Esophagus (tissue), 2 donors: ENCODE measurements at regions not wholly inside any gene's neighbourhood (a gene's known extent, or its start where the extent isn't known, plus 50 kb on each side); places are given as distances from the start of the nearest gene placed in this dataset.

ENCODE experiments used
- H3K27ac ChIP-seq, 2 donors: one replicate each; pipeline ENCODE4 v1.5.1; 2013; ENCODE audit warnings: low read depth in 2 of 2, mild to moderate bottlenecking in 2 of 2, inconsistent platforms in 1 of 2, low read length in 1 of 2, moderate library complexity in 1 of 2
- H3K27me3 ChIP-seq, 2 donors: one replicate each; pipeline ENCODE4 v1.6.1; 2013; ENCODE audit warnings: low read length in 2 of 2, control low read depth in 1 of 2, mild to moderate bottlenecking in 1 of 2; ENCODE audit not compliant: insufficient read depth in 2 of 2, control insufficient read depth in 1 of 2
- H3K36me3 ChIP-seq, 2 donors: one replicate each; pipeline ENCODE4 v1.6.1; 2013; ENCODE audit warnings: low read length in 1 of 2; ENCODE audit not compliant: control insufficient read depth in 2 of 2, insufficient read depth in 2 of 2
- H3K4me1 ChIP-seq, 2 donors: one replicate each; pipeline ENCODE4 v1.6.1; 2013; ENCODE audit warnings: low read length in 1 of 2; ENCODE audit not compliant: control insufficient read depth in 2 of 2, insufficient read depth in 2 of 2
- H3K4me3 ChIP-seq, 2 donors: one replicate each; pipeline ENCODE4 v1.5.1; 2013; ENCODE audit warnings: low read length in 2 of 2, mild to moderate bottlenecking in 2 of 2, low read depth in 1 of 2, moderate library complexity in 1 of 2
- H3K9me3 ChIP-seq, 2 donors: one replicate each; pipeline ENCODE4 v1.6.1; 2013; ENCODE audit warnings: mild to moderate bottlenecking in 2 of 2, low read depth in 1 of 2, low read length in 1 of 2, moderate library complexity in 1 of 2; ENCODE audit not compliant: control insufficient read depth in 2 of 2, insufficient read depth in 1 of 2
- WGBS, 2 donors: extraction: QIAGEN DNeasy Blood & Tissue Kit; methylation state at CpG; one replicate each; pipeline ENCODE4 v1.1.7; 2013; 5-methylcytosine and 5-hydroxymethylcytosine counted together
- donor health status: healthy with polysubstance abuse.
- donor health status: Bipolar disorder and iron deficiency.

DNA sequence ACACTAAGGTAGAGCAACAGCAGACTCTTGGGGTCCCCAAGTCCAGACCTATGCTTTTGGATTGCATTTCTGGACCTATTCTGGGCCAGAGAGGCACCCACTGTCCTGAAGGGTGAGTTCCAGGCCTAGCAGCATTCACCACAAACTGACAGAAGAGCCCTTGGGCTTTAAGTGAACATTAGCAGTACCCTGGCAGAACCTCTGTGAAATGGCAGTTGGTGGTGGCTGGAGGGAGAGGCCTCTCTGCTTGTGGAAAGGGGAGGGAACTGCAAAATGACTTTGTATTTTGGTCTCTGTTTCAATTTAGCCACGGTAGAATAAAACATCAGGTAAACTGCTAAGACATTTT, 1211.9 kb downstream of the PCDH18 start:
- Histone ChIP-seq H3K4me3 (no peak overlapping the region), H3K36me3 (no peaks in the 10 kb centered on the region), H3K27ac (no peak overlapping the region), H3K4me1 (no peaks in the 10 kb centered on the region), H3K27me3 (no peaks in the 10 kb centered on the region), H3K9me3 (no peaks in the 10 kb centered on the region)
- 61 to 93% methylated on average over 1 of the region's 1 CpG for WGBS, 2 donors

DNA sequence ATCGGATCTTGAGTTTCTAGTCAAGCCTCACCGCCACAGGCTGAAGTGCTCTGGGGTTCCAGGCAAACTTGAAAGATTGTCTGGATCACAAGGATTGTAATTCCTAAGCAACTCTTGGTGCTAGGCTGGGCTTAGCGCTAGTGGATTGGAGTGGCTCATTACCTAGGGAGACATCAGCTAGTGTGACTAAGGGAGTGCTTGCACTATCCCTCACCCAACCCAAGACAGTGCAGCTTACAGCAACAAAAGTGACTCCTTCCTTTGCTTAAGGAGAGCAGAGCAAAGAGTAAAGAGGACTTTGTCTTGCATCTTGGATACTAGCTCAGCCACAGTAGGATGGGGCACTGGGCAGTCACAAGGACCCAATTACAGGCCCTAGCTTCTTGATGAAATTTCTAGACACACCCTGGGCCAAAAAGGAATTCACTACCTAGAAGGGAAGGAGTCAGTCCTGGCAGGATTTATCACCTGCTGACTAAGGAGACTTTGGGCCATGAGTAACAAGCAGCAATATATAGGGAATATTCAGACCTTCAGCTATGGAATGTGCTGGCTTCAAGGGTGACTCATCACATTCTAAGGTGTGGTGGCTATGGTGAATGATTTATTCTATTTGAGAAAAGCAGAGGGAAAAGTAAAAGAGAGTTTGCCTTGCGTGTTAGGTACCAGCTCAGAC, 1212.4 kb downstream of the PCDH18 start:
- no peak overlapping the region for H3K27ac ChIP-seq
- 84 to 93% methylated on average over 4 of the region's 4 CpGs for WGBS, 2 donors
- H3K27me3 ChIP-seq, result no peaks in the 10 kb centered on the region
- no peaks in the 10 kb centered on the region for H3K4me1 ChIP-seq
- no peaks in the 10 kb centered on the region for H3K36me3 ChIP-seq
- H3K9me3 ChIP-seq, result no peaks in the 10 kb centered on the region
- H3K4me3 ChIP-seq, result no peak overlapping the region

DNA sequence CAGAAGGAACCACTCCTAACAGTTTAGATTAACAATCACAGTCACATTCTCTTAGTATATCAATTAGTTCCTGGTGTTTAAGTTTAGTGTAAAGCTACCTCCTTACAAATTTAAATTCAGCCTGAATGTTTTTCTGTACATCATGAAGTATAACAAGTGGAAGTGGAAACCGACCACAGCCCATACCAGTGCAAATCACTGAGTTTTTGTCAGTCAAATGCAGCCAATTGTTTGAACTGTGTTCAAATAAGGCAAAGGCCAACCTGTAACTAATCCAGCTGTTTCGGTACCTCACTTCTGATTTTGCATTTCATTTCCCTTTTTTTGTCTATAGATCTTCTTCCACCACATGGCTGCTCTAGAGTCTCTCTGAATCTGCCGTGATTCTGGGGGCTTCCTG, 1215.3 kb downstream of the PCDH18 start:
- WGBS, 2 donors, result 75 to 77% methylated on average over 3 of the region's 3 CpGs
- Histone ChIP-seq H3K4me1 (no peaks in the 10 kb centered on the region), H3K27ac (no peak overlapping the region), H3K4me3 (no peak overlapping the region), H3K9me3 (no peaks in the 10 kb centered on the region), H3K27me3 (no peaks in the 10 kb centered on the region), H3K36me3 (no peaks in the 10 kb centered on the region)

DNA sequence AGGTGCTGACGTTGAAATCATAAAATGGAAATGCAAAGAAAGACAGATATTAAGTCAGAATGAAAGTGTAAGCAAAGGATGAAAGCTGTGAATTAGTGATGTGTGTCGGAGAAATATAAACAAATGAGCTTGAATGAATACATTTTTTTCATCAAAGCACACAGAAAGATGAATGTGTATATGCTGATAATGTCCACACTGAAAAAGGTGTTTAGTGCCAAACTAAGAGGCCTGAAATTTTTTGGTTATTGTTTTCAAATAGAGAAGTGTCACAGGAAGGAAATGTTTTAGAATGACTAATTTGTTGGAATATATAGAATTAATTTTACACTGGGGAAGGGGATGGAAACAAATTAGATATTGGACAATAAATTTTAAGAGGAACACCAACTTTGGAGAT, 1217.6 kb downstream of the PCDH18 start:
- no peaks in the 10 kb centered on the region for H3K36me3 ChIP-seq
- WGBS, 2 donors, result 39 to 54% methylated on average over 2 of the region's 2 CpGs
- H3K9me3 ChIP-seq, result no peaks in the 10 kb centered on the region
- H3K4me1 ChIP-seq, result no peaks in the 10 kb centered on the region
- no peak overlapping the region for H3K27ac ChIP-seq
- no peak overlapping the region for H3K4me3 ChIP-seq
- no peaks in the 10 kb centered on the region for H3K27me3 ChIP-seq

DNA sequence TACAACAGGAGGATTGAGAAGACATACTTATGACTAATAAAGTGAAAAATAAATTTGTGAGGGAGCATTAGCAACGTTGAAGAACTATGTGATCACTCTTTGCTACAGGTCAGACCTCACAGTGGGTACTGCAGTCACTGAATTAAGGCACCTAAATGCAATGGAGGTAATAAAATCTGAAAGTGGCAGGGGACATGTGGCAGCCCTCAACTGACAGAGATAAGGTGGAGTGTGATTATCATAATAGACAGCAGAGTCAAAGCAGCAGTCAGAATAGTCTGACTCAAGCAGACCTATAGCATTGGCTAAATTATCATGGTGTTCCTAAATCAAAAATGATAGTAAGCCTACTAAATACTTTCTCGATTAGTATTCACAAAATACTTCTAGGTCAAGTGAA, 1220.5 kb downstream of the PCDH18 start:
- Histone ChIP-seq H3K4me1 (no peaks in the 10 kb centered on the region), H3K9me3 (no peaks in the 10 kb centered on the region), H3K4me3 (no peak overlapping the region), H3K36me3 (no peaks in the 10 kb centered on the region), H3K27ac (no peak overlapping the region), H3K27me3 (no peaks in the 10 kb centered on the region)
- WGBS, 2 donors, result 52 to 56% methylated on average over 2 of the region's 2 CpGs

DNA sequence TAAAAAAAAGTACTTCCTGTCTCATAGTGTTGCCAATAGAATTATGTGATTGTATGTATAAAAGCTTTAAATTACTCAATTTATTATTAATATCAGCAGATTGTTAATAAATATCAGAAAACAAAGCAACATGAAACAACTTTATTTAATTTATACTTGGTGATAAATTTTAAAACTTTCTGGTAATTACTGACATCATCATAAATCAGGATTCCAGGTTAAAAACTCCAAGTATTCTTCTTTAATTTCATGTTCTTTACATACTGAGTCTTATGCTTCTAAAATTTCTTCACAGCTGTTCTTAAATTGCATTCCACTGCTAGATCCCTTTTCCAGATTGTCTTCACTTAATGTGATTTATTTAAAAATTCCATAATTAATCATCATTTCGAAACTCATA, 1224.5 kb downstream of the PCDH18 start:
- no peaks in the 10 kb centered on the region for H3K27me3 ChIP-seq
- 73 to 94% methylated on average over 1 of the region's 1 CpG for WGBS, 2 donors
- H3K36me3 ChIP-seq, result no peaks in the 10 kb centered on the region
- H3K27ac ChIP-seq, result no peak overlapping the region
- H3K9me3 ChIP-seq, result no peaks in the 10 kb centered on the region
- H3K4me1 ChIP-seq, result no peaks in the 10 kb centered on the region
- H3K4me3 ChIP-seq, result no peak overlapping the region

DNA sequence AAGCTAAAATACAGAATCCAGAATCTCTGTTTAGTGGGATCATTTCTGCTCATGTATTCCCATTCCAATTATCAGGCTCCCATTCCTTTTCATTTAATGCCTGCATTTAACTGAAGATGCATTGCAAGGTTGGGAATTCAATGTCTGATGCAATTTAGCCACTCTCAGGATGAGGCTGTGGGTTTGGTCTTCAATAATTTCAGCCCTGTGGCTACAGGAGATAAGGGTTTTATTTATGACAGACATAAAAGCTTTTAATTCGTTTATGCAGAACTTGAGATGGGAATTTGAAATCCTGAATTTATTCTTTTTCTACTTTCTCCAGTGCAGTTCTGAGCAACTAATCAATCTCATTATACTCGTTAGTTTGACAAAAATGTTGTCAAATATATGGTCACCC, 1225.9 kb downstream of the PCDH18 start:
- no peak overlapping the region for H3K4me3 ChIP-seq
- H3K27ac ChIP-seq, result no peak overlapping the region
- no peaks in the 10 kb centered on the region for H3K4me1 ChIP-seq
- 58 to 65% methylated on average over 2 of the region's 2 CpGs for WGBS, 2 donors
- H3K27me3 ChIP-seq, result no peaks in the 10 kb centered on the region
- no peaks in the 10 kb centered on the region for H3K36me3 ChIP-seq
- no peaks in the 10 kb centered on the region for H3K9me3 ChIP-seq

DNA sequence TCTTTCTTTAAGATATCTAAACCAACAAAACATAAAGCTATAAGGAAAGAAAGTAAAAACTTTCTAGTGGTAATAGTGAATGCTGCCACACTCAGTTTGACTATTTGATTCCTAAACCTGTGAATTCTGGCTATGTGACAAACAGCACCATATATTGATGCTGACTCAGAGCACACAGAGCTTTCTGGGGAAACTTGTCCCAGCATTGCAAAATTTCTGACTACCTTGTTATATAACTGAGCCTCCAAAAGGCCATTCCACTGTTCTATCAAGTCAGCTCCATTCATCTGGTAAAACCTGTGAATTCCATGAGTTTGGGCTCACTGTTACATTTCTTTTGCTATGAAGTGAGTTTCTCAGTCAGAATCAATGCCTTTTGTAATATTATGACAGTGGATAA, 1229.7 kb downstream of the PCDH18 start:
- Histone ChIP-seq H3K36me3 (no peaks in the 10 kb centered on the region), H3K27me3 (no peaks in the 10 kb centered on the region), H3K27ac (no peak overlapping the region), H3K4me1 (no peaks in the 10 kb centered on the region), H3K4me3 (no peak overlapping the region), H3K9me3 (peaks cover 0 to 2% of the 10 kb centered on the region in 2 donors)

DNA sequence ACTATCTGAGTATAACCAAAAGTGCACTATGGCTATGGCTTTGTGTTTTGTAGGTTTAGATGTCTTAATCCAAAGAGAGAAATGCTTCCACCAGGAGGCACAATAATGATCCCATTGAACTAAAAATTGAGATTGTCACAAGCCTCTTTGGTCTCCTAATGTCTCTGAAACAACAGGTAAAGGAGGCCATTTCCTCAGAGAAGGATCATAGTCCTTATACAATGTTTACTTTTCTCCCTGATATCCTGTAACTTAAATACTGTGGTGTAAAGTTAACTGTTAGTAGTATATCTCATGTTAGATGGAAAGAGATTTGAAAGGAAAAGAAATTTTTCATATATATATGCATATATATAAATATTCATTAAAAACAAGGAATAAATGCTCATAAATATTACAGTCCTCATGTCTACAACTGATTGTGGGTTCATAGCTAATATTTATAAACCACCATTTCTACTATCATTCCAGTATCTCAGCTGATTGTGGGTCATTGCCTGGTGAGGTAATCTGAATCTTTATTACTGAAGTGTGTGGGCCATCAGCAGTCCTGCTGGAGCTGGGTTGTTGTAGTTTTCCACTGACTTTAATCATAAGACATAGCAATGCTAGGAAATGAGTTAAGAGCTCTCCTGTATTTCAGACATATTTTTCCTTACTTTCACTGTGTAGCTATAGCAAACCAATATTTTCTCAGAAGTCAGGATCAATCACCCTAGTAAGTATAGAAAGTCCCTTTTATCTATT, 1230.4 kb downstream of the PCDH18 start:
- H3K4me3 ChIP-seq, result no peak overlapping the region
- no peaks in the 10 kb centered on the region for H3K4me1 ChIP-seq
- H3K27me3 ChIP-seq, result no peaks in the 10 kb centered on the region
- H3K27ac ChIP-seq, result no peak overlapping the region
- H3K9me3 ChIP-seq, result peaks cover 0 to 2% of the 10 kb centered on the region in 2 donors
- H3K36me3 ChIP-seq, result no peaks in the 10 kb centered on the region

DNA sequence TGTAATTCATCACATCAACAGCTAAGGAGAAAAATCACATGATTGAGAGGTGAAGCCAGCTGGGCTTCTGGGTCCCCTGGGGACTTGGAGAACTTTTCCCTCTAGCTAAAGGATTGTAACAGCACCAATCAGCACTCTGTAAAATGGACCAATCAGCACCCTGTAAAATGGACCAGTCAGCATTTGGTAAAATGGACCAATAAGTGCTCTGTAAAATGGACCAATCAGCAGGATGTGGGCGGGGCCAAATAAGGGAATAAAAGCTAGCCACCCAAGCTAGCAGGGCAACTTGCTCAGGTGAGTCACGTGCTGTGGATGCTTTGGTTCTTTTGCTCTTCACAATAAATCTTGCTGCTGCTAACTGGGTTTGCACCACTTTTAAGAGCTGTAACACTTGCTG, 1248.3 kb downstream of the PCDH18 start:
- Histone ChIP-seq H3K9me3 (peaks cover 0 to 2% of the 10 kb centered on the region in 2 donors), H3K36me3 (no peaks in the 10 kb centered on the region), H3K27me3 (no peaks in the 10 kb centered on the region), H3K27ac (no peak overlapping the region), H3K4me3 (no peak overlapping the region), H3K4me1 (no peaks in the 10 kb centered on the region)
- WGBS, 2 donors, result 67 to 70% methylated on average over 2 of the region's 2 CpGs
